ENCODE measurements at regions not wholly inside any gene's neighbourhood (a gene's known extent, or its start where the extent isn't known, plus 50 kb on each side); places are given as distances from the start of the nearest gene placed in this dataset.

DNA sequence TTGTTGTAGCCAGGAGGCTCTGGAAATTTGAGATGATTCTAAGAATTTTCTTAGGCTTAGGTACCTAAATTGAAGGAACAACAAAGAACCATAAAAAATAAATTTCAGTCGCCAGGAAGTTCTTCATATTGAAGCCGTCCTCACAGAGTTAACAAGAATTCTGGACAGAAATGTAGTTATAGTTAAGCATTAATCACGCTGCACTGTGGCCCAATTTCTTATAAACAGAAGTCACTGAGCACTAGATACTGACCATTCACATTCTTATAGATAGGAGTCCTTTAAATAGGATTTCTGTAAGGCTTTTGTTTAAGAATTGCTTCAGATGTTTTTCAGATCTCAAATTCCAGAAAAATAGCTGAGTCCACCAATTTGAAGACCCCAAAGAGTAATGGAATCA, 256.2 kb upstream of the PITRM1 start:
- DNase-seq (ENCODE audit: low read depth in 2 of 2): no peak

DNA sequence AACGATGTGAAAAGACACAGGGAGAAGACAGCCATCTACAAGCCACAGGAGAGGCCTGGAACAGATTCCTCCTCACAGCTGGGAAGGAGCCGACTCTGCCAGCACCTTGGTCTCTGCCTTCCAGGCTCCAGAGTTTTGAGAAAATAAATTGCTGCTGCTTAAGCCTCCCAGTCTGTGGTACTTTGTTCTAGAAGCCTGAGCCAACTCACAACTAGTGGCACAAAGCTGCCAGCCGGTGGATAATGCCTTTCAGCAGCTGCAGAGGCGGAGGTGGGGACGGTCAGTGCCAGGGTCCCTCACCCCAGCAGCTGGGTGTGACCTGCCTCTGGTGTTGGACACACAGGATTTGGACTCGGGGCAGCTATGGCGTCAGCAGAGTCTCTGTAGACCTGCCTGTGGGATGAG, 255.4 kb upstream of the PITRM1 start:
- no peak for DNase-seq (ENCODE audit: low read depth in 2 of 2)

DNA sequence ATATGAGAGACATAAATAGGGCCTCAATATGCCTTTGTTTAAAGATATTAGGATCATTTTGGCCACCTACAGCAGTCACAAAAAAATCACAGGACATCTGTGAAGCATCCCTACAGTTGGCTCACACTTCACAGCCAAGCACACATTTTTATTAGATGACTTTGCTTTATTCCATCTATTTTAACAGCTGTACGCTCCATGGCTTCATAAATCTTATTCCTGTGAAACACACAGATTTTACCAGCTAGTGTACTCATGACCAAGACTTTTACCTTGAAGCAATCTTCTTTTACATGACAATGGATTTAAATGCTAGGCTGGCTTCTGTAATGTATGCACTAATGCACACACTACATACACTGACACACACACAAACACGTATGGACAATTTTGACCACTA, 254.8 kb upstream of the PITRM1 start:
- DNase-seq (ENCODE audit: low read depth in 2 of 2): no peak

DNA sequence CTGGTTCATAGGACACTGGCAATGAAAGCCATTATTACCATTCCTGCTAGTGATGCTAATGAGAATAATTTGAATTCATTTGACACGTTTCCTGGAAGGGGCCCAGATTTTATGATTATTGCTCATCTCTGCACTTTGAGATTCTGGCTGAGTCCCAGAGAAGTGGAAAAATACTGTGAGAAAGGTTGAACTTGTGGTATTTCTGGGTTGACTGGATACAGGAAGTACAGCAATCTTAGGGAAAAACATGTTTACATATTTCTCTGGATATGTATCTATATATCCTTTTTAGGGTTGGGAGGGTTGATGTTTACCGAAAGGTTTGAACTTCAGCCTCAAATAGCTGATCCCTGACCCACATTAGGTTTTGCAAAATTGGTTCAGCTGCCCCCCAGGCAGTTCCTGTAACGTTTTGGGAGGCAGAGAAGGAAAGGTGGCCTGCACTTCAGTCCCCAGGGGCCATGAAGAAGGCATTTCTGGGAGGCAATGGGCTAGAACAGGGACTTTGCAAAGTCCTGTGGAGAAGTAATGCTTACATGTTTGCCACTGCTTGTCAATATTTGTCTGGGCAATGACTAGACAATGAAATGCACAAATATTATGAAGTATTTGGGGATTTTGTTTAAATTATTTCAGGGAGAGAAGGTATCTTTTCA, 253.7 kb upstream of the PITRM1 start:
- DNase-seq (ENCODE audit: low read depth in 2 of 2): no peak

DNA sequence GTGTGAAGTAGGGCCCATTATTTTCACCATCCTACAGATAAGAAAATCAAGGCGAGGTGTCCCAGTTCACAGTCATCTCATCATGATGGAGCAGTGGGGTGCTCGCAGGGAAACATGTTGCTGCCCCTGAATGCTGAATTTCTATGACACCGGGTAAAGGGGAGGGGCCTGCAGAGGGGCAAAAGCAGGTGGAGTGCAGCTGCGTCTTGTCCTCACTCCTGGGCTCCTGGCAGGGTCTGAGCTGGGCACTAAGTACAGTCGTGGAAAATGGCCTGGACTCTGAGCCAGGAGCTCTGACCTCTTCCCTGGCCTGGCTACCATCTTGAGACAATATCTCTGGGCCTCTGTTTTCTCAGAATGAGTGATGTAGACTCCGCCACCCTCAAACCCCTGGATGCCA, 253.1 kb upstream of the PITRM1 start:
- no peak for DNase-seq (ENCODE audit: low read depth in 2 of 2)

DNA sequence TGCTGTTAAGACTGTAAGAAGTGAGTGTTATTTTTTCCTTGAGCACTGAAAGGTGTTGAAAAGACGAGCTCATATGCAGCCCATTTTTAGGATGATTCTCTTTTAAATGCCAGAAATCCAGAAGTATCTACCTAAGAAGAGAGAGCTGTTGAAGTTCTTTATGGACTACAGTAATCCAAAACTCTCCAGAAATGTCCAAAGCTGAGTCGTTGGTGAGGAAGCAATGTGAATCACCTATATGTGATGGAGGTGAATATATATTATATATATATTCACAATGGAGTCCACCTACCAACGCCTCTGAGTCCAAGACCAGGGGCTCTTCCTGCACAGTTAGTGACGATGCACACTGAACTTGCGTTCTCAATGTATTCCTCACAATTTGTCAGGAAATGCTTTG, 252.7 kb upstream of the PITRM1 start:
- no peak for DNase-seq (ENCODE audit: low read depth in 2 of 2)

DNA sequence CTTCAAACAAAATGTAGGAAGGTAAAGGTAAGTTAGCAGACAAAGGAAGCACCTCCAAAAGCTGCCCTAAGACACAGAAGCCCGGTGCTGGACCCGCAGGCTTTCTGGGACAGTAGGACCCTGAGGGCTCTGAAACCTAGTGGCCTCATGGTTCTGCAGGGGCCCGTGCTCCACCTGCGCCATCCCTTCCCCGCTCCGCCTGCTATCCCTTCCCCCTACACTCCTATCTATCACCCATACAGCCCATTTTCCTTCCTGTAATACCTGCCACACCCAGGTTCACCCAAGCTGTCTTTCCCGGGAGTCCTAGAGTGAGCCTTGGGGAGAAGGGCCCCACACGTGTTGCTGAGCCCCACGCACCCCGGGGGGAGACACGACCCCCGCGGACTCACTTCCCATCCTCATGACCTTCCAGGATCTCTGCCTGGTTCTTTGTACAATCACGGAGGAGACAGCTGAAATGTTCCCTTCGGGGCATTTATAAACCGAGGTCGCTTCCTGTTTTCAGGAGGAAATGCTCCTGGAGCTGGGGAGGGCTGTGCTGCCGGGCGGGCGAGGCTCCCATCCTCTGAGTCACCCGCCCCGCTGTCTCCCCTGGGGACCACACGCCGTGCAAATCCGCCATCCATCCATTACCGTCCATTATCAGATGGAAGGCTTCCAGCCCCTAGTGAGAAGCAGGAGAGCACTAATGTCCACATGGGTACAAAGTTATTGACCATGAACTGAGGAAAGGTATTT, 251.7 kb upstream of the PITRM1 start:
- no peak for DNase-seq (ENCODE audit: low read depth in 2 of 2)

DNA sequence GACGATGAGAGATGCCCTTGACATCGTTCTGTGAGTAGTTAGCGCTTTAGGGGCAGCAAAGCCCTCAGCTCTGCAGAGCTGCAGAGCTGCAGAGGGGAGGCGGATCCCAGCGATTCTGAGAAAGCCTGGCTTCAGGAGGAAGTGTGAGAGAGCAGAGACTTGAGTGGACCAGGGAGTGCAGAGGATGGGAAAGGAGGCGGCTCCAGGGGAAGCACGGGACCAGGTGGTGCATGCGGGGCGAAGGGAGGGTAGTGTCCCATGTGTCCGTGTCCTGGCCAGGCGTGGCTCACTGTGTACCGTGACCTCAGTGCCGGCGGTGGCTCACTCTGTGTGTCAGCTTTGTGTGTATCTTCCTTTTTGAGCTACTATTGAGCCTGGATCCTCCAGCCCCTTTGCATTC, 250.8 kb upstream of the PITRM1 start:
- no peak for DNase-seq (ENCODE audit: low read depth in 2 of 2)

DNA sequence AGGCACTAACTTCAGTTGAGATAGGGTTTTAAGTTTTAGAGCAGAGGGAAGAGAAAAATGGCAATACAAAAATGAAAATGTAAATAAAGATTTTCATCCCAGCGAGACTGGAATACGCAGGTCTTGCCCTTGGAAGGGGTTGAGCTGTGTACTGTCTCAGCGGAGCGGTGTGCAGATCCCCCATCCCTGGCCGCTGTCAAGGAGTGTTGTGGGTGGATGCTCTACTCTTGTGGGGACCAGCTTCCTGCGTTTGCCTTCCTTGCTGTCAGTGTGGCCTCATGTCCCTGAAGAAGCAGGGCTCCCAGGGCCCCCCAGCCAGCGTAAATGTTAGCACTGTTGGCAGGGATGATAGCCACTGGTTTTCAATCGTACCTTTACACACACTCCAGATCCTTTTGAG, 249.7 kb upstream of the PITRM1 start:
- no peak for DNase-seq (ENCODE audit: low read depth in 2 of 2)

DNA sequence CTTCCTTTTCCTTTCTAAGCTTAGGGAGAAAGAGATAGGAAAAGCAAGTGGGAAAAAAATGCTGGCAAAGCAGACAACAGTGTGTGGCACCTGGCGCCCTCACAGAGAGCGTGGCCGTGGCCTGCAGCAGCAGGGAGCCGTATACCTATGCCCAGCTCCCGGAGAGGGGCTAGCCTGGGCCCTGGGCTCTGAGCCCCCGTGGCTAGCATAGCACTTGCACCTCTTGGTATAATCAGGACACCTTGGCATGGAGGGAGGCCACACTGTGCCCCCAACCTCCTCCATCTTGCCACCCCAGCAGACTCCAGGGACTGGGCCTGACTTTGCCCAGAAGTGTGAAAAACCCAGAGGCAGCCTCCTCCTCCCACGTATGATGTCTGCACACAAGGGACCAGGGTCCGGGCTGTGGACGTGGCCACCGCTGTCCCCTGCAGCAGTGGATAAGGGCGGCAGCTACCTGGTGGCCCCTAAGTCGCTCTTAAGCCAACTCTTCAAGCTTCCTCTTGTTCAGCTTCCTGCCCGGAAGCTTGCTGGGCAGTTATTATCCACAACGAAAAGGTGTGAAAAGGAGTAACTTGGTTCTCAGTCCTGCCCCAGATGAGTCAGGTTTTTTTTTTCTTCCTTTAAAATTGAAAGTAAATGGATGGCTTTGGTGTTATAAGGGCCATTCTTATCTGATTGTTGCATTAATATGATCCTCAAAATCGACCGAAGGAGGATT, 249.1 kb upstream of the PITRM1 start:
- DNase-seq (ENCODE audit: low read depth in 2 of 2): no peak

DNA sequence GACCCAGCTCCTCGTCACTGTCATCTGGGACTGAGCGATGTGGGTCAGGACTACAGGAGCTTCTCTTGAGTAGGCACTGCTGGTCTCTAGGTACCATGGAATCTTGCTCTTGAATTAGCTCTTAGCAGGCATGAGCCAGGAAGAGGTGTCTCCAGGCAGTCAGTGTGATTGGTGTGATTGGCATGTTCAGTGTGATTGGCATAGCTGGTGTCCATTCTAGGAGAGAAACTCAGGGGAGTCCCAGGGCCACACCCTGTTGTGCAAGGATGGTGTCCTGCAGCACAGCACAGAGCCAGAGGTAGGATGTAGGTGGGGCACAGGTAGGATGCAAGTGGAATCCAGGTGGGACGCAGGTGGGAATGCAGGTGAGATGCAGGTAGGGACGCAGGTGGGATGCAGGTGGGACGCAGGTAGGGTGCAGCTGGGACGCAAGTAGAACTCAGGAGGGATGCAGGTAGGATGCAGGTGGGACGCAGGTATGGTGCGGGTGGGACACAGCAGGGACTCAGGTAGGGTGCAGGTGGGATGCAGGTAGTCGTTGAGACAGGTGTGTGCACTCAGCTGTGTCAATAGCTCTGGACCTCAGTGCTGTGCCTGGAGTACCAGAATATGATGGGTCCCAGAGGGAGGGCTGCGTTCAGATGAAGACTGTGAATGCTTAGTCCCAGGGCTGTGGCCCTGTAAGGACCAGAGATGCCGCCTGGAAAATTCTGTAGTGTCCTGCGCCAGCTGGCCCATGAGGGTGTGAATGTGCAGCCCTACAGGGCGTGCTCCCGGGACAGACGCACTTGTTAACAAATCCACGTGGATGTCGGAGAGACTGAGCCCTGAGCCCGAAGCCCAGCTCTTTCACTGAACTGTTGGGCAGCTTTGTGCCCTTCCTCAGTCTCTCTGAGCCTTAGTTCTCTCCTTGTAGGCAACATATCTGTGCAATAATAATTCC, 248.2 kb upstream of the PITRM1 start:
- no peak for DNase-seq (ENCODE audit: low read depth in 2 of 2)

DNA sequence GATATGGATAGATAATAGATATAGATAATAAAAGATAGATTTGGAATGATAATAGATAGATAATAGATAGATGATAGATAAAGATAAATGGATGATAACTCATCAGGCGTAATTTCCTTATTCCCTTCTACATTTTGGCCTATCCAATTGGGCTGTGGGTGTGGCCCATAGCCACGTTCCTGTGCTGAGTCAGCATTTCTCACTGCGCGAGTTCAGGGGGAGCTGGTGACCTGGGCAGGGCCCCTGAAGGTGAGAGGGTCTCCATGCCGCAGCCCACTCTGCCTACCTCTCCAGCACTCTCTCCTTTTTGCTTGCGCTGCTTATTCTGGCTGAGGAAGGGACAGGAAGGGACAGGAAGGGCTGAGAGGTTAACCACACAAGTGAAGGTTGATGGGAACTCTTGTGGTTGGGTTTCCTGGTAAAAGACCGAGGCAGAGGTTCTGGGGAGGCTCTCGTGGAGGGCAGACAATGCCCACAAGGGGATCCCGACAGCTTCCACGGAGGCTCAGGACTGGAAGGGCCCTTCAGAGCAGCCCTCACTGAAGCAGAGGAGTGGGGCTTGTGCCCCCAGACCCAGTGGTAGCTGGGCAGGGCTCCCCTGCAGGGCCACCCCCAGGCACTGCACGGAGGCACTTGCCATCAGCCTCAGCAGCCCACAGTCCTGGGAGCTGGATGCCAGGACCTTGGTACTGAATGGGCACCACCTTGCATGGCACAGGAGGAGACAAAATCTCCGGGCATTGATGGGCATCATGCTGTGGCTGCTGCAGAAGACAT, 247.3 kb upstream of the PITRM1 start:
- DNase-seq (ENCODE audit: low read depth in 2 of 2): no peak

DNA sequence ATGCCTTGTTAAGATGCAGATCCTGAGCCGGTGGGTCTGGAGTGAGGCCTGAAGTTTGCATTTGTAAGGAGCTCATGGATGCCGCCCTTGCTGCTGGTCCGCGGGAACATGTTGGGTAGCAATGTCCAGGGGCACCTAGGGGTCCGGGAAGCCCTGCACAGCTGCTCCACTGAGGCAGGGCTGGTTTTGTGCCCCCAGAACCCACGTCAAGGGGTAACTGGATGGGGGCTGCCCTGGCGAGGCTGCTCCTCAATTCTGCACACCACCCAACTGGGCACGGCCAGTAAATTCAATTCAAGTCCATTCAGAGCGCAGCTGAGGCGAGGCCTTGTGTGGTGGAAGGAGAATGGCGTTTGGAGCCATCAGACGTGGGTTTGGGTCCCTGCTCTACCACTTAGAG, 246.3 kb upstream of the PITRM1 start:
- no peak for DNase-seq (ENCODE audit: low read depth in 2 of 2)

DNA sequence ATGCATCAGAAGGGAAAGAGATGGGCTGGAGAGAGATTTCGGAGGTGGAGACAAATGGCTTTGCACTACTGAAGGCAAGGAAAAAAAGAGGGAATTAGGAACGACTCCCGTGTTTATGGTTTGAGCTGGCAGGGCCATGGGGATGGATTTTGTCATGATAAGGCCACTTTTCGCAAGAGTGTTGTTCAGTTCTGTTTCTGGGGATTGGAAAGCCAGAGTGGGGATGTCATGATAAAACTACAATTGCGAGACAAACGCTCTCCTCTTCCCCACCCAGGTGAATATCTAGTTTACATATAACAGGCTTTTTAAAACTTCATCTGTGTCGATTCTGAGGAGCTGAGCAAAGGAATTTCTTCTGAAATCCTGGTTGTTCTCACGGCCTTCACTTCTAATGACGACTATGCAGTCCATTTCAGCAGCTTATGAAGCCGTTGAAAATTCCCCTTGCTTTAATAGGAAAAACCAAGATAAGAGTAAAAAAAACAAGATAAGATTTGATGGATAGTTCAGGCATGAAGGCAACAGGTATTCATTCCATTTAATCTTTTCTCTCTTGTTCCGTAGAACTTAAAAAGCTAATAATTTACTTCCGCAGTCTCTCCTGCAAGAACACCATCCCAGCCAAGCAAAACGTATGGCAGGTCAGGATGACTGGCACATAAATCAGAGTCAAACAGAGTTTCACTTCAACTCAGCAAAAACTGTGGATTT, 245.6 kb upstream of the PITRM1 start:
- DNase-seq (ENCODE audit: low read depth in 2 of 2): no peak

DNA sequence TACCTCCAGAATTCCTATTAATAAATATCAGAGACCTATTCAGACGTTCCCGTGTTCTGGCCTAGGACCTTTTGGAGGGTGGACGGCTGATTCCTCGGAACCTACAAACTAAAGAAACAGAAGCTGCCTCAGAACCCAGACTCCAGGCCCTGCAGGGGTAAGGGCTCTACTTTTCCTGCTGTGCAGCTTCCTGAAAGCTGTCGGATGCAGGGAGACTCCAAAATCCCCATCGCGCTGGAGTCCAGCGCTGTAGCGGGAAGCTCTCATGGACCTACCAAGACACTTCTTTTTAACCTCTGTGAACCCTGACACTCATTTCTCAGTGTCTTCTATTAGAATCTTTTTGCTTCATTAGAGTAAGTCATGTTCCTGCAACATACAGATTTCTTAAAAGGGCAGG, 244.5 kb upstream of the PITRM1 start:
- no peak for DNase-seq (ENCODE audit: low read depth in 2 of 2)

DNA sequence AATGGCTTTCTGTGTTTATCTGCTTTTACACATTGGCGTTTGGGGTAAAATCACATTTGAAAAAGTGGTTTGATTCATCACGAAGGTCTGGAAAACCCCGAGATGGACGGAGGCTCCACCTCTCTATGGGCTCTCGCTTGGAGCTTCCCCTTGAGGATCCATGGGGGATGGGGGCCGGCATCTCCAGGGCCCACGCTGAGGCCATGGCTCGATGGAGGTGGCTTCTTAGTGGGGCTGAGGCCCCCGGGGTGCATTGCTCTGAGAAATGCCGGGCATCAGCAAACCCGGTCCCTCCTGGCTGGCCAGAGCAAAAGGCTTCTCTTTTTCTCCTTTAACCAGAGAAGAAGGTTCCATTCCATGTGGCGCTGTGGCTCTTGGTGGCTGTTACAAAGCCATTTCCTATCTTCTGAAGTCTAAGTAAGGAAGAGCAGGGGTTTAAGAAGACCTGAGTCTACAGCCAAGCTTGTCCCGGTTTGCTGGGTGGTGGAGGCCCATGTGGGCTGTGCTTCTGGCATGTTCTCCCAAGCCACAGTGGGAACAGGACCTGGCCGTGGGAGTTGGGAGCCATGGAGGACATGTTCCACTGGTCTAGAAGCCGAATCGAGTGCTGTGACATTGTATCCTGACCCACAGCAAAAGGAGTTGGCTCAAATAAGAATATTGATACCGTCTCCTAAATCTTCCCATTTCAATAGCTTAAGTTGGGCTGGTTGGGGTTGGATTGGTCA, 243.5 kb upstream of the PITRM1 start:
- DNase-seq (ENCODE audit: low read depth in 2 of 2): no peak

DNA sequence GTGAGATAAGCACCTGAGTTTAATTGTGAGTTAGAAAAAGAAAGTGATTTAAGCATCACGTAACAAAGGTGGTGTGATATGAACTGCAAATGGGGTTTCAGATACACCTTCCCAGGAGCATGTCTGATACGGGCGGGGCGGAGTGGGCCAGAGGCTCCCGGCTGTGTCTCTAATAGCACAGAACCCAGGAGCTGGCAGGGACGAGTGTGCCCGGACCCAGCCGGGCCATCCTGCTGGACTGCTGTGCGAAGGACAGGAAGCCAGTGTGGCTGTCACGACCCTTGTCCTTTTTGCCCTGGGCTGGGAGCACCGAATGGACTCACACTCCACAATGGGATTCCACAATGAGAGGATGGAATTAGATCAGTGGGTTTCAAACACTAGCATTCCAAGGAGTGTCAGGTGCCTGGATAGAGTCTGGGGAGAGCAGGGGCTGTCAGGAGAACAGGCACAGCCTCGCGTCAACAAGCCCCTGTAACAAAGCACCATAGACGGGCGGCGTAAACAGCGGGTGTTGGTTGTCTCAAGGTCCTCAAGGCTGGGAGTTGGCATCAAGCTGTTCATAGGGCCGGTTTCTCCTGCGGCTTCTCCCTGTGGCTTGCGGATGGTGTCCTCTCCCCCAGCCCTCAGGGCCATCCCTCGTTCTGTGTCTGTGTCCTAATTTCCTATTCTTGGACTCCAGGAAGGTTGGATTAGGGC, 242.6 kb upstream of the PITRM1 start:
- DNase-seq (ENCODE audit: low read depth in 2 of 2): no peak

DNA sequence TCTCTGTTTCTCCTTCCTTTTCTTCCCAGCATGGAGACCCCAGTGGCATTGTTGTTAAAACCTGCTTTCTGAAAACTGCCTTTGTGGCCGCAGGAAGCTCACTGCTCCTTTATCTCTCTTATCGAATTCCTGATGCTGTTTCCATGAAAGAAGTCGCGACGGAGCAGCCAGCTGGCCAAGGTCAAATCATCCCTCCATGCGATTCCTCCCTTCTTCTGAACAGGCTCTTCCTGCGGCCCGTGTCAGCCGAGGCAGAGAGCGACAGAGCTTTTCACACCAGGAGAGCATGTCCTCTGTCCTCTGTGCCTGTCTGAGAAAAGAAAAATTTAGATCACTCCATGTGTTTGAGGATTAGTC, 242.1 kb upstream of the PITRM1 start:
- DNase-seq (ENCODE audit: low read depth in 2 of 2): no peak

DNA sequence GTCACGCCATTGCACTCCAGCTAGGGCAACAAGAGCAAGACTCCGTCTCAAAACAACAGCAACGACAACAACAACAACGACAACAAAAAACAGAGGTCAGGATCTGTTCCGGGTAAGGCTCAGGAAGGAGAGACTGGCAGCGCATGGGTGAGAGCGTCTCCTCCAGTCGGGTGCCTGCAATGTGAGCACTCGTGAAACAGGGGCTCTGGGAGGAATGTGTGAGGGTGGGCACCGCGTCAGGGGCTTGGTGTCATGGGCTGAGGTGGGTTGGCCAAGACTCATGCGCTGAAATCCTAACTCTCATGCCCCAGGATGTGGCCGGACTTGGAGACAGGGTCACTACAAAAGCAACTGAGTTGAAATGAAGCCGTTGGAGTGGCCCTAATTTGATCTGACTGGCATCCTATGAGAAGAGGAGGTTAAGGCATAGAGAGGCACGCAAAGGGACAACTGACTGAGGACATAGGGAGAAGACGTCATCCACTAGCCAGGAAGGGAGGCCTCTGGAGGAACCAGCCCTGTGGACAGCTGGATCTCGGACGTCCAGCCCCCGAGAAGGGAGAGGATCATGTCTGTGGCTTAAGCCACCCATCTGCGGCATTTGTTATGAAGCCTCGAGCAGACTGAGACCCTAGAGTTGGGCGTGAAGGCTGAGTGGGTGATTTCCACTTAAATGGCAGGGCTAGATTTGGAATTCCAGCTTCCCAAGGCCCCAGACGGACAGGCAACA, 241.5 kb upstream of the PITRM1 start:
- no peak for DNase-seq (ENCODE audit: low read depth in 2 of 2)
